Right ventricle myocardium superior (tissue), 1 donor: ENCODE measurements at regions not wholly inside any gene's neighbourhood (a gene's known extent, or its start where the extent isn't known, plus 50 kb on each side); places are given as distances from the start of the nearest gene placed in this dataset.

Experiments
- ATAC-seq: fragments of 200-7000 bp; cut with Tn5 transposase; one replicate; pipeline ENCODE4 v1.9.1; 2020; ENCODE audit warnings: mild to moderate bottlenecking; ENCODE audit not compliant: poor library complexity
- DNase-seq: peaks from one replicate; pipeline ENCODE4 v3.0.0-alpha.2; 2020
- intact Hi-C: fragments of 100-400 bp; cut with DNase I; formaldehyde crosslinking; loops from one replicate; pipeline ENCODE4 v1.11.2; 2022
- donor health status: DM: no; HTN: yes; CAD: no; lungs with severe emphysema.

- DNase-seq (no peak), ATAC-seq (no peak)
- intact Hi-C loops = no loop called here
Observed at GRCh38 chr4:157674699-157675098, 454.2 kb downstream of the GRIA2 start.

- DNase-seq (no peak), ATAC-seq (no peak)
- intact Hi-C loops = no loop called here
Observed at GRCh38 chr4:157667836-157668235, 447.3 kb downstream of the GRIA2 start.

- intact Hi-C loops = no loop called here
- no peak for DNase-seq
- no peak for ATAC-seq
Observed at GRCh38 chr4:157664726-157665125, 444.2 kb downstream of the GRIA2 start.

- no peak for ATAC-seq
- DNase-seq = no peak
- intact Hi-C loops = no loop called here
Observed at GRCh38 chr4:157655096-157655809, 434.7 kb downstream of the GRIA2 start.

- no peak for ATAC-seq
- DNase-seq = no peak
- intact Hi-C loops = no loop called here
Observed at GRCh38 chr4:157643257-157643656, 422.7 kb downstream of the GRIA2 start.

GRCh38 chr4:157634057-157634456 is 413.5 kb downstream of the GRIA2 start:
- no peak for ATAC-seq
- no peak for DNase-seq
- intact Hi-C loops = no loop called here

- intact Hi-C loops = no loop called here
- no peak for DNase-seq
- ATAC-seq = no peak
Observed at GRCh38 chr4:157616741-157617472, 396.4 kb downstream of the GRIA2 start.

- intact Hi-C loops = no loop called here
- DNase-seq (no peak), ATAC-seq (no peak)
Observed at GRCh38 chr4:157607996-157608395, 387.5 kb downstream of the GRIA2 start.

GRCh38 chr4:157600583-157600982 is 380.1 kb downstream of the GRIA2 start:
- intact Hi-C loops = no loop called here
- no peak for DNase-seq
- ATAC-seq = no peak

- DNase-seq = no peak
- no peak for ATAC-seq
- intact Hi-C loops = no loop called here
Observed at GRCh38 chr4:157591245-157591644, 370.7 kb downstream of the GRIA2 start.

- no peak for DNase-seq
- intact Hi-C loops = no loop called here
- no peak for ATAC-seq
Observed at GRCh38 chr4:157590679-157591078, 370.2 kb downstream of the GRIA2 start.

GRCh38 chr4:157587681-157588423 is 367.3 kb downstream of the GRIA2 start:
- no peak for ATAC-seq
- DNase-seq = no peak
- intact Hi-C loops = no loop called here

- intact Hi-C loops = no loop called here
- no peak for DNase-seq
- ATAC-seq = no peak
Observed at GRCh38 chr4:157582141-157582540, 361.6 kb downstream of the GRIA2 start.

GRCh38 chr4:157576671-157577217 is 356.2 kb downstream of the GRIA2 start:
- DNase-seq (no peak), ATAC-seq (no peak)
- intact Hi-C loops = no loop called here

- no peak for ATAC-seq
- intact Hi-C loops = no loop called here
- DNase-seq = no peak
Observed at GRCh38 chr4:157575339-157575738, 354.8 kb downstream of the GRIA2 start.

- DNase-seq (no peak), ATAC-seq (no peak)
- intact Hi-C loops = no loop called here
Observed at GRCh38 chr4:157574606-157575005, 354.1 kb downstream of the GRIA2 start.

GRCh38 chr4:157572951-157573350 is 352.4 kb downstream of the GRIA2 start:
- ATAC-seq (no peak), DNase-seq (no peak)
- intact Hi-C loops = no loop called here

GRCh38 chr4:157572284-157572683 is 351.8 kb downstream of the GRIA2 start:
- ATAC-seq = no peak
- intact Hi-C loops = no loop called here
- no peak for DNase-seq

GRCh38 chr4:157564771-157565170 is 344.2 kb downstream of the GRIA2 start:
- intact Hi-C loops = no loop called here
- ATAC-seq (no peak), DNase-seq (no peak)

- DNase-seq = no peak
- intact Hi-C loops = no loop called here
- no peak for ATAC-seq
Observed at GRCh38 chr4:157564218-157564617, 343.7 kb downstream of the GRIA2 start.
